ENCODE measurements at regions not wholly inside any gene's neighbourhood (a gene's known extent, or its start where the extent isn't known, plus 50 kb on each side); places are given as distances from the start of the nearest gene placed in this dataset.

DNA sequence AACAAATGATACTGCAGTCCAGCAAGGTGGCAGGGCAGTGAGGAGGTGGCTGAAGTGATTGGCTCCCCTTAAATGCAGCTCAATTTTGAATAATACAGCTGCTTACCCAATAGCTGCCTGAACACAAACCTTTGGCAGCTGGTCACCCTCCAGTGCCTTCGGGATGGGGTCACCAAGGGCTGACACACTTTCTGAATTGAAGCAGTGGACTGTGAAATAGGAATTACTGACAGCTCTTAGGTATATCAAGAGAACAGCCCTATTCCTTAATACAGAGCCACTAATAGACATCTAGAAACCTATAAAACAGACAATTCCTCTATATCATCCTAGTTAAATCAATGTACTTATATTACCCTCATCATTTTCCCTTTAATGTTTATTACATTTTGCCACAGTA lies 474.2 kb upstream of the KIRREL3 start:
- TF ChIP-seq POLR2AphosphoS5 (IDR thresholded peaks at IDR 0.05; ENCODE audit: low read depth, low read length) (no peak), POLR2A (IDR thresholded peaks at IDR 0.05; ENCODE audit: low read depth, low read length) (no peak)
